Suppressor macrophage treated with lipopolysaccharide for 4 hours (primary cell): ENCODE measurements at regions not wholly inside any gene's neighbourhood (a gene's known extent, or its start where the extent isn't known, plus 50 kb on each side); places are given as distances from the start of the nearest gene placed in this dataset.

Experiments
- DNase-seq: peaks from one replicate; pipeline ENCODE4 v3.0.0-alpha.2; 2020

DNA sequence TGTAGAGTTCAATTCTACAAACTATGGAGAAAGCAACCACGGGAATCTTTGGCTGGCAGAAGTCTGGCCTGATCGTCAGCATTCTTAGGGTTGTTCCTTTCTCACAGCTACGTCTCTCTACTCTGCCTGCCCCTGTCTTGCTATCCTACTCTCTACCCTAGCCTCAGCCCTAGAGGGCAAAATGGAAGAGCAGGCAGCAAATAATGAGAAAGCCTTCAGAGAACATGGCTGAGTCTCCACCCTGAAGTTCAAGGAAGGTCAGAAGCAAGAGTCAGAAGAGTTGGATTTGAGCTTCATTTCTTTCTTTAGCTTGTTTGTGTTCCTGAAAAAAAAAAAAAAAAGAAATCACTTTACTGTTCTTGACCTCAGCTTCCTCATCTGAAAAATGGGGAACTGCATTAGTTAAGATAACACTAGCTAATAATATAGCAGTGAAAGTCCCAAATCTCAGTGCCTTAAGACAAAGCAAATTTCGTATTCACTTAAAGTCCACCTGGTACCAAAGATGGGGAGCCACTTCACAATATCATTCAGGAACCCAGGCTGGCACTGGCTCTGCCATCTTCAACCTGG is 50.2 kb upstream of the CCND2 start:
- peak; percentile 63 for DNase-seq

DNA sequence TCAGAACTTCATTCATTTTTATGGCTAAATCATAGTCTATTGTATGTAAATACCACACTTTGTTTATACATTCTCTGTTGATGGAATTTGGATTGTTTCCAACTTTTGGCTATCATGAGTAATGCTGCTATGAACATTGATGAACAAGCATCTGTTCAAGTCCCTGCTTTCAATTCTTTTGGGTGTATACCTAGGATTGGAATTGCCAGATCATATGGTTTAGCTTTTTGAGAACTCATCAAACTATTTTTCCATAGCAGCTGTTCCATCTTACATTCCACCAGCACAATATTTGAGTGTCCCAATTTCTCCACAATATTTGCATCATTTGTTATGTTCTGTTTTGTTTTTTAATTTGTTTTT is 52.3 kb upstream of the CCND2 start:
- DNase-seq, result no peak

DNA sequence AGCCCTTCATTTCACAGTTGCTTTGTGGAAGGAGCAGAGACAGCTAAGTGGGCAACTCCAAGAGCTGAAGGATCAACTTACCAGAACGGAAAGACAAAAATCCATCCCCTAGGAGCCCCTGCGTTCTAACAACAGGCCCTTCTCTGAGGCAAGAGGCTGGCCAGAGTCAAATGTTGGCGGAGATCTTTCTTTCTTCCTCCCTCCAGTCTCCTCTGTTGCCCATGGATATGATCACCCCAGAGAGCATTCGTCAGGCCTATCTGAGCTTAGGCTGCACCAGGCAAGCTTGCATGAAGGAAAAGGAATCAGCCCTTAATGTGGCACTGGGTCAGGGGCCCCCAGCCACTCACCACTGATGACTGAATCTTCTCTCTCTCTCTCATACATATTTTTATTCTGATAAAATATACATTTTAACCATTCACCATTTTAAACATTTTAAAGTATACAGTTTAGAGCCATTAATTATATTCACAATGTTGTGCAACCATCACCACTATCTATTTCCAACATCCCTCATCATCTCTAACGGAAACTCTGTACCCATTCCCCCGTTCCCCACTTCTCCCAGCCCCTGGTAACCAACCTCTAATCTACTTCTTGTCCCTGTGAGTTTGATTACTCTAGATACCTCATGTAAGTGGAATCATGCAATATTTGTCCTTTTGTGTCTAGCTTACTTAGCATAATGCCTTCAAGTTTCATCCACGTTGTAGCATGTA is 52.9 kb upstream of the CCND2 start:
- no peak for DNase-seq

DNA sequence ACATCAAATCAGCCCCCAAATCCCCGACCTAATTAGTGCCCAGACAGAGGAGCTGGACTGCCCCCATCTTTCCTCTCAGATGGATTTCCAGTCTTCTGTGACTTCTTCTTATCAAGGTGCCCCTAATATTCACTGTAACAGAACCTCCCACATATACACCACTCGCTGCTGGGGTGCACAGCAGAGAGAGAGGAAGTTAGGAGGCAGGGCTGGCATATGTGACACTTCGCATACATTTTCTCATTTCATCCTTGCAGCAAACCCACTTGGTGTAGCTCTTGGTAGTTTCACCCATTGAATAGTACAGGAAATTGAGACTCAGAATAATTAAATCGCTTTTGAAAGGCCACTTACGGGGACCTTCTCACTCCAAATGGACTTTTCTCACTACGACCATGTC is 56.5 kb upstream of the CCND2 start:
- DNase-seq, result no peak

DNA sequence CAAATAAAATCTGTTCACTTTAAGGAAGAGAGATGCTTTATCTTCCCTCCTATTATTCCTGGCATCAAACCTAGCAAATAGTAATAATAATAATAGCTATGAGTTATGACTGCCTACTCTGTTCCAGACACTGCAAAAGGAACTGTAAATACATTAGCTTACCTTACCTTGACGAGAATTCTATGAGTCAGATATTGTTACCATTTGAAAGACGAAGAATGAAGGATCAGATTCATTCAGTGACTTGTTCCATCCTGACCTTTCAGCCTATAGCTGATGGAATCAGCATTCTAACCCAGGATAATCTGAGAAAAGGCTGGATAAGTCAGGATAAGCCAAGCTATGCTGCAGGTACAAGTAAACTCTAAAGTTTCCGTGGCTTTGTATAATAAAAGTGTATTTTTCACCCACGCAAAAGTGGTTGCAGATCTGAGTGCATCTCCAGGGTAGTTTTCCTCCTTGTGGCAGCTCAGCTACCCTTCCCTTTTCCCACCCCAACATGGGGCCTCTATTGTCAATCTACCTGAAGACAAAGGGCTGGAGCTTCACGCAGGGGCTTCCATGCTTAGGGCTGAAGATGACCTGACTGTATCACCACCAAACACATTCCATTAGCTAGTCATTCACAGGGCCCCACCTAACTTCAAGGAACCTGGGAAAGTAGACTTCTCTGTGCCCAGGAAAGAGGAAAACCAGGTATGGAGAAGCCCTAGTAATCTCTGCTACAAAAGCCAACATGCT is 57.2 kb upstream of the CCND2 start:
- no peak for DNase-seq

DNA sequence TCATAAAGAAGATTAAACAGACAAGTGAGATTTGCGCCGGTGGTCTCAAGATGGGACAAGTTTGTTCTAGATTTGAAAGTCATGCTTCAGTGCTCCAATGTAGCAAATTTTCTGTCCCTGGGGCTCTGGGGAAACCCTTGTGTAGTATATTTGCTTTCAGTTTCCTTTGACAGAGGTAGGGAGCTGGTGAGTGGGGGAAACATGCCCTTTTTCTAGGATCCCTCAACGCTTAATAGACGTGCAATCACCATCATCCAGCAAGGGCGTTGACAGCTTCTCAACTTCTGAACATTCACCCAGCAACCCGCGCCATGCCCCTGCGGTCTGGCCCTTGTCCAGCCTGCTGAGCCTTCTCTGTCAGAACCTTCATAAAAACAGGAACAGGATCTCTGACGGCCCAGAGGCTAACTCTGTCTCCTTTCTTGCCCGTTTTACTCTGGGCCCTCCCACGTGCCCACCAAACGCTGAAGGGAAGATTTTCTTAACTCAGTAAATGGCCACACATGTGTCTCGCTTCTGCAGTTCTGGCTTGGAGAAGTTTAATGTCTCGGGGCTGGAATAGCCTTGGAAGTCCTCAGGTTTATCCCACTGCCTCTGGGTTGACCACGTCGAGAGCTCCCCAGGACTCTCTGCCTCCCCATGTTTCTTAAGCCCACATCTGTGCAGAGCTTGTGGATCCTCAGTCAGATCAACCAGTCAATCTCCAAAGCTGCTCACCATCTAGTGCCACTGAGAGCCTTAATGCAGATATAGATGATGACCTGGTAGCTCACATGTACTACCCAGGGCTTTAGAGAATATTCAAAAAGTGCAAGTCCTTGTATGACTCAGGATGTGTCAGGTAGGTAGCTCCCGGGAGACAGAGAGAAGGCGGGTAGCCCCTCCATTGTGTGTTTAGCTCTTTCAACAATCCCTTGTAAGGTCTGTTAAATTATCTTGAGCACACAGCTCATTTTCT is 58.1 kb upstream of the CCND2 start:
- peak; percentile 96 for DNase-seq

DNA sequence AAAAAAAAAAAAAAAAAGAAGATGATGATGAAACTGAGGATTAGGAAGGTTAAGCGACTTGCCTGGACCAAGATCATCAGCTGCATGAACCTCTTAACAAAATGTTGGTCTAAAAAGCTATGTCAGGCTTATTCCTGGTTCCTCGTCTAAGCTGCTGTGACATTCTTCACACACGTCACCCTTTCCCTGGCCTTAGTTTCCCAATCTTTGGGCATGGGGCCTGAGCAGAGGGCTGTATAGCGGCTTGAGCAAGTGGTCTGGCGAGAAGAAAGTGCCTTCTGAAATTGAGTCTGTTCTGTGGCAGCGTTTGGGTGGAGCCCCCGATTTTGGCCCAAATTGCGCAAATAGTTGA is 58.7 kb upstream of the CCND2 start:
- peak; percentile 76 for DNase-seq

DNA sequence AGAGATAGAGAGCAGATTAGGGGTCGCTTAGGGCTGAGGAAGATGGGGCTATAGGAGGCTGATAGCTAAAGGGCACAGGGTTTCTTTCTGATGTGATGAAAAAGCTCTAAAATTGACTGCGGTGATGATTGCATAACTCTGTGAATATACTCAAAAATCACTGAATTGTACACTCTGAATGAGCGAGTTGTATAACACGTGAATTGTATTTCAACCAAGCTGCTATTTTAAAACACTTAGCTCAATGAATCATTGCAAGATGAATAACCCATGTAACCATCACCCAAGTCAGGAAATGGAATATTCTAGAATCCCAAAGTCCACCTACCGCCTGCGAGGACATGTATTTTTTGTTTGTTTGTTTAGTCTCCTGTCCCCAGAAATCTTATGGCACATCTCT is 60.1 kb upstream of the CCND2 start:
- peak; percentile 53 for DNase-seq

DNA sequence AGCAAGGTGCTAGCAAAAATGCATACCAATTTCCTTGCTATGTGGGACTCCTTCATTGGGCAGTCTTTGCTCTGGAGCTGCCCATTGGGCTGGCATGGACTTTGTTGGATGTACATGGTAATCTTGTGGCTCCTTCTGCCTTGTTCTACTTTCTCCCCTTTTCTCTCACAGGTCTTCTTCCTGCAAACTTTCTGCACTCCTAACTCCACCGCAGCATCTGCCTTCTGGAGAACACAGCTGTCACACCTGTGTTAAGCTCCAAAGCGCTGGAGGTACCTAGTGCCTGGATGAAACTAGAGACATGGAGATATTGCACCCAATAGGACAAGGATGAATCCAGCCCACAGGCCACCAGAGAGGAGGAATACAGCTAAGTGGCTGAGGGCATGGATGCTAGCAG is 60.7 kb upstream of the CCND2 start:
- DNase-seq, result no peak

DNA sequence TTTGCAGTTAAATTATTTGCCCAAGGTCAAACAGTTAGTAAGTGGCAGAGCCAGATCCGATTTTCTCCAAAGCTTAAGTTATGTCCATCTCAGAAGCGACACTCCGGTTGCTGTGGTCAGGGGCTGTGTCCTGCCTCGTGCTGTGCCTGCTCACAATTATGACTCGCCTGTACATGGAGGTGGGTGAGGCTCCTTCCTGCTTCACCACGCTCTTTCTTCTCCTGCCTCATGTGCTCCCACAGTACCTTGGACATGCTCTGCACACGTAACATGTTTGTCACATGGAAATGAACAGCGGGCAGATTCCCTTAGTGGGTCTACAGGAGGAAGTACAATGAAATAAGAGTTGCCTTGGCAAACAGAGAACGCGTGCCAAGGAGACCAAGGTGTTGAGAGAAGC is 62.2 kb upstream of the CCND2 start:
- DNase-seq, result no peak

DNA sequence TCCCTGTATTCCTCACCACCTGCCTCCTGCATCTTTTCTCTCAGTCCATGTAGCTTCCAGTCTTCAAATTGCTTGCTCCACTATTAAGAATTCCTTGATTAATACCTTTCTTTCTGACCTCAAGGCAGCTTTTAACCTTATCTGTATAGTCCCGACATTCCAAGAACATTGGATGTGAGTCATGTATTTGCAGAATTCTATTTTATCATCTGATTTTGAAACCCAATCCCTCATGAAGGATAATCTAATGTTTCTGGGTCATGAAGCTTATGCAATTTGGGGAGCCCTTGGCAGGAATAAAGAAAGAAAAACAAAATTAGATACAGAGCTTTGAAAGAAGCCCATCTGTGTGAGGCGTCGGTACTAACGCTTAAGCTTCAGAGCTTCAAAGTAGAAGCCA is 63.4 kb upstream of the CCND2 start:
- DNase-seq, result no peak

DNA sequence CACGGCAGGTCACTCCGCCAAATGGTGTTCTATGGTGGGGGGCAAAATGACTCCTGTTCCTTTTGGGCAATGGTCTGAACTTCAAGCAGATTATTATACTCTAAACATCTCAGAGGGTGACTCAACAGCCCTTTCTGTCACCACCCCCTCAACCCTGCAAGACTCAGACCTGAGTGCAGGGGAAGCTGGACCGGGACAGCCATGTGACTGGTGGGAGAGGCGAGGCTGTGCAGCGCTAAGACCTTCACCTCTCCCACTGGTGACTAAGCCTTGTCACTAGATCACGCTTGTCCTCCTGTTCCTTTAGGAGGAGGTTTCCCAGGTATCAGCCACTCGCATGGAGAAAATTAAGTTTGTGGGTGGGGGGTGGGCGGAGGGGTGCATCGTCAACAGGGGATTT is 67.1 kb upstream of the CCND2 start:
- no peak for DNase-seq

DNA sequence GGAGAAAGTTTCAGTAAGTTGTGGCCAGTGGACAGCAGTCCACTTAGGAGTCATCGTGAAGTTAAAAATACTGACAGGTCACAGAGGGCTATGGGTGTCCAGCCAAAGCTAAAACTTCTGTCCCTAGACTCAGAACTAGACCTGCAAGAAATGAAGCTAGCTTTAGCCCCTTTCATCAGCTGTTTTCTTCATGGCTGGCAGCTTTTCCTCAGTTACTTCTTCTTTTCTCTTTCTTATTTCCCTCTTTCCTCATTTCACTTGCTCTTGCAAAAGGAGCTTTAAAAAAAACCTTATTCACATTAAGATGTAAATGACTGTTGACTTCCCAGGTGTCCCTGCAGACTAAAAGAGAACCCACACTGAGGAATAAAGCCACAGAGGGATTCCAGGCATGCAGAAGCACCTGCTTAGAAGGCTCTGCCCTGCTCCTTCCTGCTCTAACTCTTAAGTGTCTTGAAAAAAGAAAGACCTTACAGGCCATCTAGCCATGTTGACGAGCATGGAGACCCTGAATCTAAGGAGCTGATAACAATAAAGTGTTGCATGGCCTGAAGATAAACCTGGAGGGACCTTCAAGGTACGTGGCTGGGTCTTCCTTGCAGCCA is 69.7 kb upstream of the CCND2 start:
- DNase-seq, result peak; percentile 54

DNA sequence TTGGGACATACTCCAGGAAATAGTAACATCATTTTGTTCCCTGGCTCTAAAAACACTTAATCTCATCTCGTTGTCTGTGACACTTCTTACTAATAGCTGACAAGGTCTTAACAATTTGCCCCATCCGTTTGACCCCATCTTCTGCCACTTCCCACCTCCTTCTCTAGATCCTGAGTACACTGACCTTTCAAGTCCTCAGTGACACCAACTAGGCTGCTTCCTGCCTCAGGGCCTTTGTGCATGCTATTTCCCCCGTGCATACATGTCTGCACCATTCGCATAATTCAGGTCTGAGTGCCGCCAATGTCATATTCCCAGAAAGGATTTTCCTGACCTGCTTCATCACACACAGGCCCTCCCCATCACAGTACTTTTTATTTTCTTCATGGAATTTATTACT is 70.6 kb upstream of the CCND2 start:
- DNase-seq, result no peak

DNA sequence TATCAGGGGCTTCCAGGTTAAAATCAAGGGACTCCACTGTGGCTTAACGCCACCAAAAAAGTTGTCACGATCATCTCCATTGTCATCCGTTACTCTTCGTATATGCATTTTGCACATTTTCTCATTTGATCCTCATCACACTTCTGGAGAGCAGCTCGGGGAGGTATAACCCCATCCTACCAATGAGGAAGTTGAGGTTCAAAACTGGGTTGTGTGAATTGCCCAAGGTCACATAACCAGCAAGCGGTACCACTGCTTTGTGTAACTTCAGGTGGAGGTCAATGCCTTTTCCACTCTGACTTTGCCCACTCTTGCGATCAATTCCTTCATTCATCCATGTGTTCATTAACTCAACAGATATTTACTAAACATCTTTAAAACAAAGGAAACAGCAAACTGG is 71.1 kb upstream of the CCND2 start:
- DNase-seq, result no peak

DNA sequence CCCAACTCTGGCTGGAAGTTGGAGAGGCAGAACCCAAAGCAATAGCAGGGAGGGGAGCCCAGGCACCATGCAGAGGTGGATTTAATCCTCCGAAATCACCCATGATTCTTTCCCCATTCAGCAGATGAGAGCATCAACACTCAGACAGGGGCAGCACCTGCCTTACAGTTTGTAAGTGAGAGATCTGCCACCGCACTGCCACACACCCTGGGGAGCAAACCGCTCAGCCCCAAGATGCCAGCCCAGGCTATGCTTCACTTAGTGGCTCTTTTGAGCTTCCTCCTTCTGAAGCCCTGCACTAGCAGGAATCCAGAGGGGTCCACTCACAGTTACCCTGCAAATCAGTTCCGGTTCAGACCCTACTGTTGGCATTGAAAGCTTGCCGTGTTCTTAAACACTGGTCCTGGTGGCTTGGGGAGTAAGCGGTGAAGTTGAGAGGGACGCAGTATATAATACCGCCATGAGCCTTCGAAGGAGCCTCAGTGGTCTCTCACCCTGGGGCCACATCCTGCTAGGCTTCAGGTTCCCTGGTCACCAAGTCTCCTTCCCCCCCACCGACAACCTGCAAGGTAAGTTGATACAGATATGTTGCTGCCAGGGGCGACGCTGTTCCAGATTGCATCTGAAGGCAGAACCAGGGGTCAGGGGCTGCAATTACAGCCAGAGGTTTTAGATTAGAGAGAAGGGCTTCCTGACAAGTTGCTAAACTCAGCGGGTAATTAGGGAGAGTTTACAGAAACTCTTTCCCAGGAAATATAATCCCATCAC is 72.0 kb upstream of the CCND2 start:
- DNase-seq, result no peak

DNA sequence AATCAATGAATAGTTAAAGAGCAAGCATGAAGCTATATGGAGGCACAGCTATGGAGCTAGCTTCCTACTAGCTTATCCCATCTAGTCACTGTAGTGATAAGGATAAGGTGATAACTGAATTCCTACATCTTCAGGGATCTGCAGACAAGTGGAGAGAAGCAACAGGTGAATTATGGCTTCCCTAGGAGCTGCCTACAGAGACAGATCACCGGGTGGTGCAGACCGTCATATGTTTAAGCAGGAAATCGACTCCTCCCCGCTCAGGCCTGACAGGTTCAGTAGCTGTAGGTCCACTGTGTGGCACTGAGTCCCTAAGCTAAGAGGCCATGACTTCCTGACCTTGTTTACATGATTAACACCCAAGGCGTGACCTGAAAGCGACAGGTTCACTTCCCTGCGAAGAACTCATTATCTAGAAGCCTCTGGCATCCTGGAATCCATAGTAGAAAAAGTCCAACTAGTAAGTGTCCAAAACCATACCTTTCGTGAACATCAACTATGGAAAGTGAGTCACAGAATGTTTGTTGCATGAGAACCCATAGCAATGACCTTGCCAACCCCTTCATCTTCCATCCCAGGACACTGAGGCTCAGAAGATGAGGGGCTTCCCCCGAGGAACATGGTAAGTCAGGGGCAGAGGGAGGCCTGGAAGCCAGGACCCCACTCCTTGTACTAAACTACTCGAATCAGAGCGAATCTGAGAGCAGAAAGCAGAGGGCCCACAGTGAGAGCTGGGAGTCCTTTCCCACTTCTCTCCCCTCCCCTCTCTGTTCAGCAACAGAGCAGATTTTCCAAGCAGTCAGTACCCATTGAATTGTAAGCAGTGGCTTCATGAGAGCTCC is 75.4 kb upstream of the CCND2 start:
- no peak for DNase-seq

DNA sequence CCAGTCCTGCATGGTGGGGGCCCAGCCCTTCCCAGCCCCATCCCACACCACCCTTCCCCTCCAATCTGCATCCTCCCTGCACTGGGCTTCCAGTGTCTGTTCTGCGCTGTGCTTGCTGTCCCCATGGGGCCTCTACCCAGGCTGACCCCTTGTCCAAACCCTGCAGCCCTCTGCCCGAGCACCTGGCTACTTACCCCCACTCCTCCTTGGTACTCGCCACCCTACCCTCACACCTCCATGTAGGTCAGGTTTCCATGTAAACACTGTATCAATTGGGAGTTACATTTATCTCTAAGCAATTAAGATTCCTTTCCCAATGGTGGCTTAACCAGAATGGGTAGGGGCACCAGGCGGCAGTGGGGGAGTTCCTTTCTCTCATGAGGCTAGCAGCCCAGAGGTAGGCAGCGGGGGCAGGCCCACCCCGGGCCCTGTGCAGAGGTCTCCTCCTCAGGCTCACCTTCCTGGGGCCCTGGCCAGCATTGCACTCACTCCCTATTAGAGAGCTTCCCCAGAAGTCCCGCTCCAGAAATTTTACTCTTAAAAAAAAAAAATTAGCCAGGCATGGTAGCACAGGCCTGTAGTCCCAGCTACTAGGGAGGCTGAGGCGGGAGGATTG is 76.6 kb upstream of the CCND2 start:
- no peak for DNase-seq

DNA sequence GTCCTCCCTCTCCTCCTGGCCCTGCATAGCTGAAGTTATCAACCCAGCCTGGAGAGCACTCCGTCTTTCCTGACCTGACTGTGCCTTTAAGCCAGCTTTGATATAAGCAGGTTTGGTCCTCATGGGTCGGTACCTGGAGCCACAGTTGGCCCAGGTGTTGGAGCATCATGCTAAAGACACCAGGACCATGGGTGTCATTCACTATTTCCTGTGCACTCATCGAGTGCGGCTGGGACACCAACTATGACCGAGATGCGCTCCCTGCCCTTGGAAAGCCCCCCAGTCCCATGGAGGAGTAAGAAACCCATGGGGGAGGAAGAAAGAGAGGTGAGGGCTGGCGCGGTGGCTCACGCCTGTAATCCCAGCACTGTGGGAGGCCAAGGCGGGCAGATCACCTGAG is 78.9 kb upstream of the CCND2 start:
- no peak for DNase-seq

DNA sequence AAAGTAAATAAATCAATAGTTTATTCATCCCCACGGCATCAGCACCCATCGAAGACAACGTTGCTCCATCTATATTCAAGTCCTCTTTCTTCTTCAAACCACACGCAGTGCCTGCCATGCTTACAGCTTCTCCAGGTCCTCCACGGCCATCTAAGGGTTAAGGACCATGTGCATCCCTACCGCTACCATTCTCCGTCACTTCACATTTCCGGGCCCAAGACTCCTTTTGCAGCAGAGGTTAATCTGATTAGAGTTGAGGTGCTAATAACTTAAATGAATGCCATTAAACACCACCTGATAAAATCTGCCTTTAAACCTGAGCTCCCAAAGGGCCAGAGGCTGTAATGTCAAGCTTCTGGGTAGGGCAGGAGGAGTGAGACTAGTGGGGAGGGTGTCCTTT is 79.7 kb upstream of the CCND2 start:
- DNase-seq, result no peak

DNA sequence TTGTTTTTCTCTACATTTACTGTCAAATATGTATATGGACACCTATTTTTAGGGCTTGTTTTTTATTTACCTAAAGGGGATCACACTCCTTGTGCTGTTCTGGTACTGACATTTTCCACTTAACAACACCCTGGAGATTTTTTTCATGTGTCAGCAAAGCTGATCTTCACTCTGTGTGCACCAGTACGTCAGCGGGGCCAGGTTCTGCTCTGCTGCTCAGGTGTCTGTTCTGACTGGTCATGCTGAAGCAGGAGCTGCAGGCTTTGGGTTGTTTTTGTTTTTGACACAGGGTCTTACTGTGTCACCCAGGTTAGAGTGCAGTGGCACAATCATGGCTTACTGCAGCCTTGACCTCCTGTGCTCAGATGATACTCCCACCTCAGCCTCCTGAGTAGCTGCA is 81.9 kb upstream of the CCND2 start:
- no peak for DNase-seq
